ENCODE measurements at regions not wholly inside any gene's neighbourhood (a gene's known extent, or its start where the extent isn't known, plus 50 kb on each side); places are given as distances from the start of the nearest gene placed in this dataset.

DNA sequence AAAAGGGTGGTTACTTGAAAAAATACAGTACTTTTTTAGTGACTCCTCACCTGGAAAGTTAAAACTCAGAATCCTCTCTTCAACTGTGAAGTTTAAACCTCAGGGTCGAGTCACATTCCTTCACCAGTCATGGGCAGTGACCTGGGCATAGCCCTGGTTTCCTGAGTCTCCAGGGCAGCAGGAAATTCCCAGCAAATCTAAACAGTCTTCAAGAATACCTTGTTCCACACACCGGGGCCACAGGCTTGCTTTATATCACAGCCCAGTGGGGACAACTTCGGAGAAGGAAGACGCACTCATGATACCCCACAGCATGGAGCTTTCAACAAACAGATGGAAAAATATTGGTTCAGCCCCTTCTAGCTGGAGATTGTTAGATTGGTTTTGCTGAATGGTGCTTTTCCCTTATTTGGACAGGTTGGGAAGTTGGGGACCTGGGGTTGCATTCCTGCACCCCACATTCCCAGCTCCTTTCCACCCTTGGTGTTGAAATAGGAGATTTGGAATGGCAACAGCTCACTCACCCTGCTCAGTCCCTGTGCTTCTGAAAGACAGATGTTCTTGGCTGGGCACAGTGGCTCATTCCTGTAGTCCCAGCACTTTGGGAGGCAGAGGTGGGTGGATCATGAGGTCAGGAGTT is 113.0 kb upstream of the TMEM170B start:
- DNase-seq (ENCODE audit: low spot score) (no peak), ATAC-seq (ENCODE audit: low read depth) (peak; percentile 60)
- Histone ChIP-seq H3K4me1 (ENCODE audit: insufficient read depth, poor library complexity, severe bottlenecking) (peaks cover 34% of the 10 kb centered on the region), H3K4me3 (ENCODE audit: severe bottlenecking) (no peak overlapping the region), H3K9me3 (ENCODE audit: severe bottlenecking) (no peaks in the 10 kb centered on the region), H3K36me3 (ENCODE audit: low read depth) (no peaks in the 10 kb centered on the region), H3K27ac (ENCODE audit: poor library complexity, severe bottlenecking) (peak overlapping the region; percentile 38), H3K27me3 (ENCODE audit: insufficient read depth, poor library complexity, severe bottlenecking) (no peaks in the 10 kb centered on the region)
- no peak for TF ChIP-seq CTCF (IDR thresholded peaks at IDR 0.05; ENCODE audit: poor library complexity, severe bottlenecking)

- Histone ChIP-seq H3K27me3 (ENCODE audit: insufficient read depth, poor library complexity, severe bottlenecking) (no peaks in the 10 kb centered on the region), H3K4me1 (ENCODE audit: insufficient read depth, poor library complexity, severe bottlenecking) (peaks cover 34% of the 10 kb centered on the region), H3K9me3 (ENCODE audit: severe bottlenecking) (no peaks in the 10 kb centered on the region), H3K27ac (ENCODE audit: poor library complexity, severe bottlenecking) (peak overlapping the region; percentile 38), H3K4me3 (ENCODE audit: severe bottlenecking) (no peak overlapping the region), H3K36me3 (ENCODE audit: low read depth) (no peaks in the 10 kb centered on the region)
- ATAC-seq (ENCODE audit: low read depth): peak; percentile 41
- DNase-seq (ENCODE audit: low spot score): no peak
- no peak for TF ChIP-seq CTCF (IDR thresholded peaks at IDR 0.05; ENCODE audit: poor library complexity, severe bottlenecking)
These were observed 113.9 kb upstream of the TMEM170B start for GRCh38 chr6:11423667-11424066.

- TF ChIP-seq CTCF (IDR thresholded peaks at IDR 0.05; ENCODE audit: poor library complexity, severe bottlenecking): no peak
- H3K4me3 ChIP-seq (ENCODE audit: severe bottlenecking): no peak overlapping the region
- peak overlapping the region; percentile 38 for H3K27ac ChIP-seq (ENCODE audit: poor library complexity, severe bottlenecking)
- DNase-seq (ENCODE audit: low spot score) (no peak), ATAC-seq (ENCODE audit: low read depth) (no peak)
- H3K27me3 ChIP-seq (ENCODE audit: insufficient read depth, poor library complexity, severe bottlenecking): no peaks in the 10 kb centered on the region
- peaks cover 34% of the 10 kb centered on the region for H3K4me1 ChIP-seq (ENCODE audit: insufficient read depth, poor library complexity, severe bottlenecking)
- H3K9me3 ChIP-seq (ENCODE audit: severe bottlenecking): no peaks in the 10 kb centered on the region
- no peaks in the 10 kb centered on the region for H3K36me3 ChIP-seq (ENCODE audit: low read depth)
These were observed 114.5 kb upstream of the TMEM170B start for GRCh38 chr6:11423072-11423471.

DNA sequence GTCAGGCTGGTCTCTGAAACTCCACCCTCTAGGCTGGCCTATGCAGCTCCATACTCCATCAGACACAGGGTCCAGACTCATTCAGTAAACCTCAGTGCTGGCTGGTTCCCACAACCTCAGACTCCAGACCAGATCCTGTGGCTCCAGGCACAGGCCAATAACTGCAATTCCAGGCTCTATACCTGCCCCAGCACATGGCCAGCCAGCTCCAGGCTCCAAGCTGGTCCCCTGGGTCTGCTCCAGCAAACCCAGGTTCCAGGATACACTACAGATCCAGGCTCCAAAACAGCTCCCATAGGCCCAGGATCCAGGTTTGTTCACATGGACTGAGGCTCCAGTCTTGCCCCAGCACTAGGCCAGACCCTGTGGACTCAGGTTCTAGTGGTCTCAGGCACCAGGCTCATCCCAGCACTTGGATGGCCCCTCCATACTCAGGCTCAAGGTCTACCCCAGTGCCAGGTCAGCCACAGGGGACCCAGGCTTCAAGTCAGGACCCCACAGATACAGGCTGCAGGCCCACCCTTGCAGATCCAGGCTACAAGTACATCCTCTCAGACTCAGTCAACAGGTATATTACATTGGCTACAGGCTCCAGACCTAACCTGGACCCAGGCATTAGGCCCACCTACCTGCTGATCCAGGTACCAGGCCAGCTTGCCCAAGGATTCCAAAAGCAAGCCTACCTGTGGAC is 117.6 kb upstream of the TMEM170B start:
- no peak for ATAC-seq (ENCODE audit: low read depth)
- Histone ChIP-seq H3K4me3 (ENCODE audit: severe bottlenecking) (no peak overlapping the region), H3K36me3 (ENCODE audit: low read depth) (no peaks in the 10 kb centered on the region), H3K27ac (ENCODE audit: poor library complexity, severe bottlenecking) (no peak overlapping the region), H3K9me3 (ENCODE audit: severe bottlenecking) (no peaks in the 10 kb centered on the region), H3K27me3 (ENCODE audit: insufficient read depth, poor library complexity, severe bottlenecking) (no peaks in the 10 kb centered on the region), H3K4me1 (ENCODE audit: insufficient read depth, poor library complexity, severe bottlenecking) (peaks cover 25% of the 10 kb centered on the region)
- TF ChIP-seq CTCF (IDR thresholded peaks at IDR 0.05; ENCODE audit: poor library complexity, severe bottlenecking): no peak
- DNase-seq (ENCODE audit: low spot score): no peak
